H9 (cell line): ENCODE measurements at regions not wholly inside any gene's neighbourhood (a gene's known extent, or its start where the extent isn't known, plus 50 kb on each side); places are given as distances from the start of the nearest gene placed in this dataset.

Experiments used
- DNase-seq: peaks from one replicate; pipeline ENCODE4 v3.0.0-alpha.2; 2017
- H2AFZ ChIP-seq: one replicate; pipeline ENCODE4 v1.6.1; 2013; ENCODE audit warnings: mild to moderate bottlenecking, low read length, control low read depth, moderate library complexity
- H2AK5ac ChIP-seq: 2 replicates; pipeline ENCODE4 v1.6.1; 2013; ENCODE audit warnings: low read length, control low read depth, mixed read lengths; ENCODE audit not compliant: insufficient read length
- H2BK120ac ChIP-seq: one replicate; pipeline ENCODE4 v1.6.1; 2013; ENCODE audit warnings: low read depth, mild to moderate bottlenecking, low read length, control low read depth, inconsistent platforms; ENCODE audit not compliant: poor library complexity, severe bottlenecking
- H2BK12ac ChIP-seq: 2 replicates; pipeline ENCODE4 v1.6.1; 2013; ENCODE audit warnings: low read length, control low read depth, mixed read lengths, low read depth; ENCODE audit not compliant: insufficient read length
- H2BK15ac ChIP-seq: 2 replicates; pipeline ENCODE4 v1.6.1; 2013; ENCODE audit warnings: low read depth, low read length, control low read depth
- H2BK20ac ChIP-seq: one replicate; pipeline ENCODE4 v1.6.1; 2013; ENCODE audit warnings: low read depth, mild to moderate bottlenecking, low read length, control low read depth, inconsistent platforms; ENCODE audit not compliant: poor library complexity, severe bottlenecking
- H2BK5ac ChIP-seq: 2 replicates; pipeline ENCODE4 v1.6.1; 2013; ENCODE audit warnings: low read length, control low read depth, mixed read lengths; ENCODE audit not compliant: insufficient read length
- H3K14ac ChIP-seq: 2 replicates; pipeline ENCODE4 v1.6.1; 2013; ENCODE audit warnings: low read length, control low read depth; ENCODE audit not compliant: insufficient read depth
- H3K18ac ChIP-seq: 2 replicates; pipeline ENCODE4 v1.6.1; 2013; ENCODE audit warnings: low read depth, mild to moderate bottlenecking, mixed read lengths, low read length, control low read depth; ENCODE audit not compliant: insufficient read length
- H3K23ac ChIP-seq: 2 replicates; pipeline ENCODE4 v1.6.1; 2013; ENCODE audit warnings: low read length, control low read depth, mixed read lengths, low read depth; ENCODE audit not compliant: insufficient read length
- H3K23me2 ChIP-seq: 2 replicates; pipeline ENCODE4 v1.6.1; 2013; ENCODE audit warnings: low read depth, mild to moderate bottlenecking, mixed read lengths, low read length, control low read depth; ENCODE audit not compliant: insufficient read length, poor library complexity, severe bottlenecking
- H3K27ac ChIP-seq: 2 replicates; pipeline ENCODE4 v1.5.1; 2013; ENCODE audit warnings: low read length, control low read depth, mixed read lengths, low read depth; ENCODE audit not compliant: insufficient read length
- H3K27me3 ChIP-seq: 2 replicates; pipeline ENCODE4 v1.6.1; 2013; ENCODE audit warnings: low read length, control low read depth, inconsistent platforms; ENCODE audit not compliant: insufficient read depth
- H3K4ac ChIP-seq: 2 replicates; pipeline ENCODE4 v1.6.1; 2013; ENCODE audit warnings: low read depth, mild to moderate bottlenecking, control low read depth, inconsistent platforms, low read length, moderate library complexity
- H3K4me1 ChIP-seq: 2 replicates; pipeline ENCODE4 v1.6.1; 2013; ENCODE audit warnings: low read length, control low read depth, inconsistent platforms; ENCODE audit not compliant: insufficient read depth
- H3K4me2 ChIP-seq: 2 replicates; pipeline ENCODE4 v1.6.1; 2013; ENCODE audit warnings: low read length, control low read depth, mixed read lengths; ENCODE audit not compliant: insufficient read length, insufficient read depth
- H3K56ac ChIP-seq: 2 replicates; pipeline ENCODE4 v1.6.1; 2013; ENCODE audit warnings: low read depth, mild to moderate bottlenecking, mixed read lengths, low read length, control low read depth; ENCODE audit not compliant: insufficient read length
- H3K79me1 ChIP-seq: 2 replicates; pipeline ENCODE4 v1.6.1; 2013; ENCODE audit warnings: low read depth, mild to moderate bottlenecking, moderate library complexity, low read length, control low read depth, inconsistent platforms; ENCODE audit not compliant: insufficient read depth, poor library complexity, severe bottlenecking
- H3K79me2 ChIP-seq: 2 replicates; pipeline ENCODE4 v1.6.1; 2013; ENCODE audit warnings: low read length, control low read depth, inconsistent platforms; ENCODE audit not compliant: insufficient read depth
- H3K9ac ChIP-seq: 2 replicates; pipeline ENCODE4 v1.6.1; 2013; ENCODE audit warnings: low read length, control low read depth, mixed read lengths; ENCODE audit not compliant: insufficient read length; ENCODE audit errors: extremely low read depth
- H3K9me3 ChIP-seq: one replicate; pipeline ENCODE4 v1.6.1; 2013; ENCODE audit warnings: low read depth, low read length, inconsistent platforms; ENCODE audit not compliant: control insufficient read depth
- H3T11ph ChIP-seq: one replicate; pipeline ENCODE4 v1.6.1; 2013; ENCODE audit warnings: mild to moderate bottlenecking, low read length, control low read depth, inconsistent platforms
- H4K20me1 ChIP-seq: one replicate; pipeline ENCODE4 v1.6.1; 2013; ENCODE audit not compliant: control insufficient read depth, insufficient read length, insufficient read depth
- H4K5ac ChIP-seq: 2 replicates; pipeline ENCODE4 v1.6.1; 2013; ENCODE audit warnings: low read depth, mild to moderate bottlenecking, mixed read lengths, low read length, control low read depth; ENCODE audit not compliant: insufficient read length
- H4K8ac ChIP-seq: replicated peaks from 2 replicates; pipeline ENCODE4 v1.6.1; 2013; ENCODE audit warnings: low read length, control low read depth, mixed read lengths, low read depth; ENCODE audit not compliant: insufficient read length
- H4K91ac ChIP-seq: 2 replicates; pipeline ENCODE4 v1.6.1; 2013; ENCODE audit warnings: low read depth, mild to moderate bottlenecking, moderate library complexity, mixed read lengths, low read length, control low read depth; ENCODE audit not compliant: insufficient read length
- H3K27ac Mint-ChIP-seq, 3 experiments: 2 replicates in 2 of 3; 3 replicates in 1 of 3; pipeline ENCODE4 v1.8.0; 2020 to 2021; ENCODE audit warnings: mixed read lengths in 3 of 3, mild to moderate bottlenecking in 1 of 3, moderate library complexity in 1 of 3
- H3K27me3 Mint-ChIP-seq: 2 replicates; pipeline ENCODE4 v1.8.0; 2021; ENCODE audit warnings: low read depth, mild to moderate bottlenecking, moderate library complexity, mixed read lengths
- H3K36me3 Mint-ChIP-seq, 3 experiments: 2 replicates in 2 of 3; 3 replicates in 1 of 3; pipeline ENCODE4 v1.8.0; 2020 to 2021; ENCODE audit warnings: low read depth in 3 of 3, mixed read lengths in 3 of 3; ENCODE audit not compliant: insufficient read depth in 1 of 3
- H3K4me1 Mint-ChIP-seq, 2 experiments: 2 replicates each; pipeline ENCODE4 v1.8.0; 2020; ENCODE audit warnings: mixed read lengths in 2 of 2
- H3K4me3 Mint-ChIP-seq, 2 experiments: 2 replicates in 1 of 2; 3 replicates in 1 of 2; pipeline ENCODE4 v1.8.0; 2020 to 2021; ENCODE audit warnings: mild to moderate bottlenecking in 2 of 2, mixed read lengths in 2 of 2, moderate library complexity in 1 of 2
- H3K9me3 Mint-ChIP-seq, 2 experiments: 2 replicates in 1 of 2; 3 replicates in 1 of 2; pipeline ENCODE4 v1.8.0; 2020; ENCODE audit warnings: mild to moderate bottlenecking in 2 of 2, mixed read lengths in 2 of 2, moderate library complexity in 1 of 2
- CTCF ChIP-seq: fragments of 200-600 bp; sonication (generic); conservative IDR thresholded peaks from 3 replicates; pipeline ENCODE4 v1.8.0; 2021; ENCODE audit warnings: antibody characterized with exemption, mild to moderate bottlenecking
- WGBS: extraction: QIAGEN DNeasy Blood & Tissue Kit; methylation state at CpG from one replicate; pipeline ENCODE4 v1.1.7; 2013; ENCODE audit warnings: missing lambda C conversion rate, low lambda C conversion rate, mixed read lengths; ENCODE audit not compliant: insufficient read length; ENCODE audit errors: extremely low coverage; 5-methylcytosine and 5-hydroxymethylcytosine counted together

- Histone ChIP-seq H2BK15ac (no peak overlapping the region), H2AK5ac (no peak overlapping the region), H3K23me2 (no peaks in the 10 kb centered on the region), H3K27me3 (no peaks in the 10 kb centered on the region), H3K56ac (no peak overlapping the region), H2BK20ac (no peak overlapping the region), H4K20me1 (no peaks in the 10 kb centered on the region), H3K9me3 (no peaks in the 10 kb centered on the region), H3K79me2 (no peaks in the 10 kb centered on the region), H3K23ac (no peak overlapping the region), H3K14ac (peak overlapping the region; percentile 3; the same call in 1 of the 2 replicates), H3T11ph (no peak overlapping the region), H3K79me1 (no peaks in the 10 kb centered on the region), H3K18ac (no peak overlapping the region), H4K91ac (no peak overlapping the region), H2BK5ac (no peak overlapping the region), H2BK120ac (no peak overlapping the region), H3K4ac (no peak overlapping the region), H4K5ac (no peak overlapping the region), H3K4me2 (no peak overlapping the region), H4K8ac (no peak overlapping the region), H3K4me1 (peaks cover 3% of the 10 kb centered on the region; the same call in 1 of the 2 replicates), H3K27ac (no peak overlapping the region), H2AFZ (no peak overlapping the region), H3K9ac (no peak overlapping the region), H2BK12ac (no peak overlapping the region)
- DNase-seq = no peak
- no peak for TF ChIP-seq CTCF
- Mint-ChIP-seq H3K4me3 (no peak overlapping the region), H3K27ac (no peak overlapping the region), H3K27me3 (peaks cover 4% of the 10 kb centered on the region), H3K36me3 (peaks cover 0 to 5% (median 0%) of the 10 kb centered on the region in 3 experiments; a peak in 2 of 7 replicates), H3K4me1 (no peaks in the 10 kb centered on the region; a peak in 2 of 4 replicates), H3K9me3 (peaks cover 10 to 14% of the 10 kb centered on the region in 2 experiments; a peak in 3 of 5 replicates)
- no CpG with 5 or more reads among the region's 23 CpGs for WGBS
Observed at GRCh38 chr6:169162249-169162648, 91.4 kb downstream of the THBS2 start.
